ENCODE measurements at regions not wholly inside any gene's neighbourhood (a gene's known extent, or its start where the extent isn't known, plus 50 kb on each side); places are given as distances from the start of the nearest gene placed in this dataset.

DNA sequence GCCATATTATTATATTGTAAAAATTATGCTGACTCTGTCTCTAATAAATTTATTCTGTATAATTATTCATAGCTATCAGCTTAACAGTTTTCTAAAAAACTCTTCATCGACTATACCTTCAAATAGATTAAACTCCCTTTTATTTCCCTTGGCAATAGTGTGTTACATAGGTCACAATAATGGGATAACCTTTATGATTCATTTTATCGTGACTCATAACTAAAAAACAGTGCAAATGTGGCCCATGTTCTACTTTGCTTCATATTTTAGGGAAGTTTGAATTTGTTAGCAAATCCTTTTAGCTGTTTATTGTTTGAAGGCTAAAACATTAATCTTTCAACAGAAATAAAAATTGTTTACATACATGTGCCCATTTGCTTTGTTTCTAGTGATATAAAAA lies 783.2 kb upstream of the CDH2 start:
- in situ Hi-C loops (cut with HindIII; ENCODE audit: low pct_ligation_motif_present, low pct_unique_long_range_greater_than_20kb, low sequenced_read_pairs) = no loop called here
- no peak for DNase-seq

DNA sequence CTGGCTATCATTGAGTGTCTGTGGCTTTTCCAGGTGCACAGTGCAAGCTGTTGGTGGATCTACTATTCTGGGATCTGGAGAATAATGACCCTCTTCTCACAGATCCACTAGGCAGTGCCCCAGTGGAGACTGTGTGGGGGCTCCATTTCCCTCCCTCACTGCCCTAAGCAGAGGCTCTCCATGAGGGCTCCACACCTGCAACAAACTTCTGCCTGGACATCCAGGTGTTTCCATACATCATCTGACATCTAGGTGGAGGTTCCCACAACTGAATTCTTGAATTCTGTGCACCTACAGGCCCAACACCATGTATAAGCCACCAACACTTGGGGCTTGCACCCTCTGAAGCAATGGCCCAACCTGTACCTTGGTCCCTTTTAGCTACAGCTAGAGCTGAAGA lies 775.4 kb upstream of the CDH2 start:
- in situ Hi-C loops (cut with HindIII; ENCODE audit: low pct_ligation_motif_present, low pct_unique_long_range_greater_than_20kb, low sequenced_read_pairs) = no loop called here
- no peak for DNase-seq

DNA sequence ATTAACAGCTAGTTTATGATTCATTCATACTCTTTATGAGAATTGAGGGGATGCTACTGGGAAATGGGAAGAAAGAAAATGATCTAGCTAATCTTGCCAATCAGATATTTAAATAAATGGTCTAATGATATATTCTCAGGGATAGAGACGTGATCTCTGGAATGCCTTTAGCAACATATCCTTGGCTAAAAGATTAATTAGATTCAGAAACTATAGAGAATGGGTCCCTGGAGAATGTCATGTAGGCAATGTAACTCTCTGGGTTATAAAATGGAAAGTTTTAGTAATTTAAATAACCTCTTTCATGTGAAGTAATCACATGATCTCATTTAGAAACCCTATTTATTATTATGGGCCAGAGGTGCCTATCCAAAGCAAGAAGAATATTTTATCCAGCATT lies 771.0 kb upstream of the CDH2 start:
- DNase-seq = no peak
- in situ Hi-C loops (cut with HindIII; ENCODE audit: low pct_ligation_motif_present, low pct_unique_long_range_greater_than_20kb, low sequenced_read_pairs) = no loop called here

DNA sequence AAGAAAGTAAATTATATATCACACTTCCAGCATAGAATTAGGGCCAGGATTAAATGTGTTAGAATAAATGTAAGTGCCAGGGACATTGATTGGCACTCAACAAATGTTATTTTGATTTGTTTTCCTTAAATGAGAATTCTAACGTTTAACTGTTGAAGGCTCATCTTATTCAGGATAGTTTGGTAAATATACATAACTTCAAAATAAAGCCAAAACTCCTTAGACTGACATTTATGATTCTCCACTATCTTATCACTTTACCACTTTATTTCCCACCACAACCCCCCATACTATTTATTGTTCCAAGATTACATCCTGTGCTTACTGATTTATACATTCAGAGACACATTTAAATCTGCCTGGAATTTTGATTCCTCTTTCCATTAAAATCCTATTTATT lies 769.5 kb upstream of the CDH2 start:
- in situ Hi-C loops (cut with HindIII; ENCODE audit: low pct_ligation_motif_present, low pct_unique_long_range_greater_than_20kb, low sequenced_read_pairs) = no loop called here
- no peak for DNase-seq

DNA sequence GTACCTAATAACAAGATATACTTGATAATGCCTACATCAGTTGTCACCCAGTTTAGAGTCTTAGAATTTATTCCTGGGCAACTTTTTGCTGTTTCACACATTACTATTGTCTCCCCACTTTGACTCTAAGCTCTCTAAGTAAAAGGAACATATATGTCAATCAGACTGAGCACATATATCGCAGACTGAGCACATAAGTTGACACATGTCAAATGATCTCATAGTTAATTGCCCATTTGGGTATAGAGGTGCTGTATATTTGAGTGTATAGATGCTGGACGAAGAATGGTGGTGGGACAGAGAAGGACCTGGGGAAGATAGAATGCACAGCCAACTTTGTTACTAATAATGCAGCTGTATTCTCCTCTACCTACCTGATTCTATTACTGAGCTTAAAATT lies 746.0 kb upstream of the CDH2 start:
- in situ Hi-C loops (cut with HindIII; ENCODE audit: low pct_ligation_motif_present, low pct_unique_long_range_greater_than_20kb, low sequenced_read_pairs) = no loop called here

DNA sequence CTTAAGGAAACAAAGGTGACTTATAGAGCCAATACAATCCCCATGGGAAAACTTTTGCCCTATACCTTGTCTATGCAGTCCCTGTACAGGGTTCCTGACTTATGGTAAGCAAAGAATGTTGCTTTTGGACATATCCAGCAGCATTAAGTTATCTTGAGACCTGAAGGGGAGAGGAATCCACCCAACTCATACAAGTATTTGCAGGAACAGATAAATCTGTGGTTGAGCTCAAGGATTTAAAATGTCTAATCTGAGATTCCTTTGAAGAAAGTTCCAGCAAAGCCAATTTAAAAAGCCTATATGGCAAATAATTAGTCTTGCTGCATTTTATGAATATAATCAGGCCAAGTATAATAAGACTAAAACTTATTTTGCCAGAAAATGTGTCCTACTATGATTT lies 739.5 kb upstream of the CDH2 start:
- in situ Hi-C loops (cut with HindIII; ENCODE audit: low pct_ligation_motif_present, low pct_unique_long_range_greater_than_20kb, low sequenced_read_pairs) = no loop called here

More for the DNA sequence above, 746.0 kb upstream of the CDH2 start:
- DNase-seq = no peak

DNA sequence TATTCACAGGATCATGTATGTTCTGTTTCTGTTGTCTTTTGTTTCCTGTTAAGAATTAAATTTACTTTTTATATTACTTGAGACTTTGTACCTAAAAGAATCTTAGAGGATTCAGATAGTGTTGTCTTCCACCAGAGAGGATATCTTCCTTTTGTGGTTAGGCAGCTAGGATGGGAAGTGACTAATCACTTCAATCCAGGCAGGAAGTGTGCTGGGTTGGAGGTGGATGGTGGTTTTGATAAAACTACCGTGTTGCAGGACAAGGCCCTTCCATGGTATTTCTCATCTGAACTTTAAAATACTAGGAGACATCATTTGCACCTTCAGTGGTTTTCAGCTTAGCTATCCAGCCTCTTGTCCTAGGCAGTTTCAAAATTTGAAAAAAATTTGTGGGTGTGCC lies 728.6 kb upstream of the CDH2 start:
- DNase-seq = peak; percentile 5
- in situ Hi-C loops (cut with HindIII; ENCODE audit: low pct_ligation_motif_present, low pct_unique_long_range_greater_than_20kb, low sequenced_read_pairs) = no loop called here

More for the DNA sequence above, 739.5 kb upstream of the CDH2 start:
- DNase-seq = no peak

DNA sequence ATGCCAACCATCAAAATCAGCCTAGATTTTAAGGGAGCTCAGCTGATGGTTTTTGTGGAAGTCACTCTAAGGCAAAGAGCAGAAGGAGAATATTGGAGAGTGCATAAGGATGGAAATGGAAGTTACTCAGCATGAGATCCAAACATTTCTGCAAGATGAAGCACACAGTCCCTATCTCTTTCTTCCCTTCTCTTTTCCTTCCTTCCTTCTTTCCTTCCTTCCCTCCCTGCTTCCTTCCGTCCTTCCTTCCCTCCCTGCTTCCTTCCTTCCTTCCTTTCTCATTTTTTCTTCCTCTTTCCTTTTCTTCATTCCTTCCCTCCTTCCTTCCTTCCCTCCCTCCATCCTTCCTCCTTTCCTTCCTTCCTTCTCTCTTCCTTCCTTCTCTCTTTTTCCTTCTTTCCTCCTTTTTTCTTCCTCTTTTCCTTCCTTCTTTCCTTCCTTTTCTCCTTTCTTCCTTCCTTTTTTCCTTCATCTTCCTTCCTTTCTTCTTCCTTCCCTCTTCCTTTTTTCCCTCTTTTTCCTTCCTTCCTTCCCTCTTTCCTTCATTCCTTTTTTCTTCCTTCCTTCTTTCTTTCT lies 727.9 kb upstream of the CDH2 start:
- DNase-seq = no peak
- in situ Hi-C loops (cut with HindIII; ENCODE audit: low pct_ligation_motif_present, low pct_unique_long_range_greater_than_20kb, low sequenced_read_pairs) = no loop called here

DNA sequence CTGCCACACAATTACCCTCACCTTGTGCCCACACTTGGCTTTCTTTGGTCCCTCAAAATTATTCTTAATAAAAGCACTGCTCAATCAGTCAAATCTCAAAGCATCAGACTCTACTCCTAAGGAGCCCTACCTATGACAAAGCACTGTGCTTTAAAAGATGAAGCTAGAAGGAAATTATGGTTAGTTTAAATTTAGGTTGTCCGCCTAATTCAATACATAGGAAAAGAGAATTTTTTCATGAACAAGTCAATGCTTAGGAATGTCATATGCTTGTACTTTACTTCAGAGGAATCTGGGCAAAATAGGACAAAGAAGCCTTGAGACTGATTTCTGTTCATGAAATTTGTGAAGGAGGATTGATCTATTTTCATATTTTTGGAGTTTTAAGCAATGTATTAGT lies 726.4 kb upstream of the CDH2 start:
- no peak for DNase-seq
- in situ Hi-C loops (cut with HindIII; ENCODE audit: low pct_ligation_motif_present, low pct_unique_long_range_greater_than_20kb, low sequenced_read_pairs) = no loop called here

DNA sequence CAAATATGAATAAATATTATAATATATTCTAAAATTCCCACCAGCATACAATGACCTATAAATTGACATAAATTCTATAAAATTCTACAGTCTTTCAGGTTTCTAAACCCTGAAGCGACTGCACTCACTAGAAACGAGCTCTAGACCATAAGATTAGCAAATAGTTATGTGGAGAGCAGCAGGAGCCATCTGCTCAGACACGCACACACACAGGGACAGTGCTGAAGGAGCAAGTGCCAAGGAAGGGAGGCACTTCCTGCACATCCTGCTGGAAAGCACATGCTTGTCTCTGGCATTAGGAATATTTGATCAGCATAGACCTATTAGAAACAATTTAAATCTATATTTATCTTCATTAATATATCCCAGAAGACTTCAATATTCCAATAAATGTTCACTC lies 713.9 kb upstream of the CDH2 start:
- no peak for DNase-seq
- in situ Hi-C loops (cut with HindIII; ENCODE audit: low pct_ligation_motif_present, low pct_unique_long_range_greater_than_20kb, low sequenced_read_pairs) = no loop called here

DNA sequence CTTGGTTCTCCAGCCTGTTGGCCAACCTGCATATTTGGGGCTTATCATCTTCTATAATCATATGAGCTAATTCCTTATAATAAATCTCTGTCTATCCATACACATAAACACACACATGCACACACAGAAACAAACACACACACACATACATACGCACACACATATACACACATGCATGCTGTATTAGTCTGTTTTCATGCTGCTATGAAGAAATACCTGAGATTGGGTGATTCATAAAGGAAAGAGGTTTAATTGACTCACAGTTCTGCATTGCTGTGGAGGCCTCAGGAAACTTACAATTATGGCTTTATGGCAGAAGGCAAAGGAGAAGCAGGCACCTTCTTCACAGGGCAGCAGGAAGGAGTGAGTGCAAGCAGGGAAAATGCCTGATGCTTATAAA lies 707.4 kb upstream of the CDH2 start:
- in situ Hi-C loops (cut with HindIII; ENCODE audit: low pct_ligation_motif_present, low pct_unique_long_range_greater_than_20kb, low sequenced_read_pairs) = no loop called here
- no peak for DNase-seq

DNA sequence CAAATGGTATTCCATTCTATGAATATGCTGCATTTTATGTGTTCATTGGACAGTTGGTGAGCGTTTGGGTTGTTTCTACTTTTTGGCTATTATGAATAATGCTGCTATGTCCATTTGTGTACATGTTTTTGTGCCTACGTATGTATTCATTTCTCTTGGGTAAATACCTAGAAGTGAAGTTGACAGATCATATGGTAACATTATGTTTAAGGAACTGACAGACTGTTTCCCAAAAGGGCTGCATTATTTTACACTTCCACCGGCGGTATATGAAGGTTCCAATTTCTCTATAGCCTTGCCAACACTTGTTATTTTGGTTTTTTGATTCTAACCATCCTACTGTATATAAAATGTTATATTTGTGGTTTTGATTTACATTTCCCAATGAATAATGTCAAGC lies 703.9 kb upstream of the CDH2 start:
- in situ Hi-C loops (cut with HindIII; ENCODE audit: low pct_ligation_motif_present, low pct_unique_long_range_greater_than_20kb, low sequenced_read_pairs) = no loop called here
- no peak for DNase-seq

DNA sequence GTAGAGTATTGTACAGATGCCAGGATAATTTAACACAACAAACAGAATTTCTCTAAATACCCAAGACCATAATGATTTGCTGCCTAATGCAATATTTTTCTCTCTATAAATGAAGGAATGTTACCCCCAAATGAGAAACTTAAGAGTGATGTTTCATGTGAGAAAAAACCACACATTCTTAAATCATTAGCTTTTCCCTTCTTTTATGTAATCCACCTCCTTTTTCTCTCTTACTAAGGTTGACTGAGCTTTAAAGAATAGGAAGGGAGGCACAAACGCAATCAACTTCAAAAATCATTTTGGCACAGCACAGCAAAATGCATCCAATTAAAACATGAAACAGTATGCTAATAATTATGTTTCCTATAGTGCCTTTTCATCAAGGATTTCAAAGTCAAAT lies 698.1 kb upstream of the CDH2 start:
- in situ Hi-C loops (cut with HindIII; ENCODE audit: low pct_ligation_motif_present, low pct_unique_long_range_greater_than_20kb, low sequenced_read_pairs) = no loop called here
- DNase-seq = peak; percentile 5

DNA sequence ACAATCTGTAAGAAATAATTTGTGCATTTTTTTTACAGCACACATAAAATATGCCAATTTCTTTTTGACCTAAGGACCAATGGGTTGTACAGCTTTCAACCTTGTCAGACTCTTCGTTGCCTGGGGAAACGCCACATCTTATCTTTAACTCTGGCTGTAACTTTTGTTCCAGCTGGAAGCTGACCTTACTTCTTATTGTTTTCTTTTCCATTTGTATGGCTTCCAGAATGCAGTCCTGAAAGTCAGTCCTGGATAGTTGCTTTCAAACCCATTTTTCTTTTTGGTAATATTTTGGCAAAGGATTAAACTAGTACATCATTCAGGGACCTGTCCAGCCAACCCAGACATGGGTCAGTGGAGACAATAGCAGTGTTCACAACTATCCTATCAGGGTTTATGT lies 686.5 kb upstream of the CDH2 start:
- in situ Hi-C loops (cut with HindIII; ENCODE audit: low pct_ligation_motif_present, low pct_unique_long_range_greater_than_20kb, low sequenced_read_pairs) = no loop called here
- DNase-seq = no peak

DNA sequence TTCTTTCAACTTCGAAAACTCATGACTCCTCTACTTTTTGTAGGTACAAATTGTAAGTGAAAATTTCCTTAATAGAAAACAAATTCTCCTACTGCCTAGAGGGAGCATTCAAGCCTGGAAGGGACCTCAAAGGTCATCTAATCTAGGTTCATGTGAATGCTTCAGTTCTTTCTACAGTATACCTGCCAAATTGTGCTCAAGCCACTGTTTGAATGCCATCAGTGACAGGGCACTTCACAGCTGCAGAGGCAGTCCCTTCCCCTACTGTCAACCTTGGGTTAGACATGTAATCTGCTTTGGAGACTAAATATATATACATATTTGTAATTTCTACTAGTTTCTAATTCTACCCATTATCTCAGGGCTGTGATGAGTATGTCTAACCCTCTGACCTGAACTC lies 681.3 kb upstream of the CDH2 start:
- DNase-seq = no peak
- in situ Hi-C loops (cut with HindIII; ENCODE audit: low pct_ligation_motif_present, low pct_unique_long_range_greater_than_20kb, low sequenced_read_pairs) = no loop called here

DNA sequence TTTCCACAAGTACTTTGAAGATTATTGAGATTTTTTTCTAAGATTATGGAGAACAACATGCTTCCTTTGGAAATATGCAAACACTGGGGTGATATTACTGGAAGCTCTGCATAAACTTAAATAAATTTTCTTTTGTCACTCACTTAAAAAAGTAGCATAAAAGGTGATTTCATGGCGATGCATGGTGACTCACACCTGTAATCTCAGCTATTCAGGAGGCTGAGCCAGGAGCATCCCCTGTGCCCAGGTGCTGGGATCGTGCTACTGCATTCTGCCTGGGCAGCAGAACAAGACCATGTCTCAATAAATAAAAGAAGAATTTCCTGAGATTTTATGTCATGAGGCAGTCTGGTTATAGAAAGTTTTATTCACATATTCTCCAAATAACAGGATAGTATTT lies 679.1 kb upstream of the CDH2 start:
- DNase-seq = no peak
- in situ Hi-C loops (cut with HindIII; ENCODE audit: low pct_ligation_motif_present, low pct_unique_long_range_greater_than_20kb, low sequenced_read_pairs) = no loop called here

DNA sequence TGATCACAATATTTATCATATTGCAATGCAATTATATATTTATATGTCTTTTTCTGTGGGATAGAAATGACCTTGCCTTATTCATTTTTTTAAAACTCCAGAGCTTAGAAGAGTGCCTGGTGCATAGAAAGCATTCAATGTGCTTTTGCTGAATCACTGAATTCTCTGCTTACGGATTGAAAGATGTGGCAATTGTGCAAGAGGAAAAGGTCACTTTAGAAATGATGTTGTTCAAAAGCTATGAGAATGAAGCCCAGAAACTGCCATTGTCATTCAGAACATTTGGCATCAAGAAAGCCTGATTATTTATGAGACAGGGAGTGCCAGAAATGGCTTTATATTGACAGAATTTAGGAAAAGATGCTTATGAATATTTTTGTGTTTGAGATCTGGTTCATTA lies 678.6 kb upstream of the CDH2 start:
- DNase-seq = no peak
- in situ Hi-C loops (cut with HindIII; ENCODE audit: low pct_ligation_motif_present, low pct_unique_long_range_greater_than_20kb, low sequenced_read_pairs) = no loop called here

DNA sequence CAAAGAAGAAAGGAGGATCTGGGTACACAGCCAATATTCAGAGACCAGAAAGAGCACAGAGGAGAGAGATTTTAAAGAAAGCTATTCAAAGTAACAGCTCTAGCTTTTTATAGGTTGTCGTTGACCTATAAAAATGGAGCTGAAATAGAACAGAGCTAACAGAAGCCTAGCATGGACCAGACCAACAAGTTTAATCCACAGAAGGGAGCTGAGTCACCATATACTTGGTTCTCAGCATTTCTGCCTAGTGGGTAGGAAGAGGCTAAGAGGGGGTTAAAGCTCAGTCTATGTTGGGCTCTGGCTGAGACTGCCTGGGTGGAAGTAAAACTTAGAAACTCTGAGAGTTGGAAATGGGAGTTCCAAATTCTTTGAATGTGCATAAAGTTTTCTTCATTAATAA lies 678.0 kb upstream of the CDH2 start:
- in situ Hi-C loops (cut with HindIII; ENCODE audit: low pct_ligation_motif_present, low pct_unique_long_range_greater_than_20kb, low sequenced_read_pairs) = no loop called here
- no peak for DNase-seq

DNA sequence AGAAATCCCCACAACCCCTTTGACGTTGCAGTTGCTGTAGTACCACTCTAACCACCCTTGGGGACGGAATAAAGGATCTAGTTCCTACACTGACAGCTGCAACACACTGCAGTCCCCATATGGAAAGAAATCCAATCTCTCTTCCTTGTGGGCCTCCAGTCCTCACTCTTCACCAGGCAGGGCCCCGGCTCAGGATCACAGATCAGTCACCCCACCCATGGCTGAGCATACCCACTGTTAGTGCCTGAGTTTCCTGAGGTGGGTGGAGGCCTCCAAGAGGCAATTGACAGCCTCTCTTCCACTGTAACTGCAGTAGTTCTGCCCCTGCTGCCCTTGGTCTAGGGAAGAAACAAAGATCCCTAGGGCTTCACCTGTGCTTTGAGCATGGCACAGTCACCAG lies 670.0 kb upstream of the CDH2 start:
- DNase-seq = no peak
- in situ Hi-C loops (cut with HindIII; ENCODE audit: low pct_ligation_motif_present, low pct_unique_long_range_greater_than_20kb, low sequenced_read_pairs) = no loop called here

DNA sequence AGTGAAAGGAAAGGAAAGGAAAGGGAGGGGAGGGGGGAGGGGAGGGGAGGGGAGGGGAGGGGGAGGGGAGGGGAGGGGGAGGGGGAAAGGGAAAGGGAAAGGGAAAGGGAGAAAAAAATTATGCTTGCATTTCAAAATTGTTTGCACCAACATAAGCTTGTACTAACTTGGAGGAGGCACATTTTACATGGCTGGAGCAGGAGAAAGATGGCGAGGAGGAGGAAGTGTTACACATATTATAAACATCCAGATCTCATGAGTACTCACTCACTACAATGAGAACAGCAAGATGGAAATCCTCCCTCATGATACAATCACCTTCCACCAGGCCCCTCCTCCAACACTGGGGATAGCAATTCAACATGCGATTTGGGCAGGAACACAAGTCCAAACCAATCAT lies 660.2 kb upstream of the CDH2 start:
- in situ Hi-C loops (cut with HindIII; ENCODE audit: low pct_ligation_motif_present, low pct_unique_long_range_greater_than_20kb, low sequenced_read_pairs) = no loop called here
- no peak for DNase-seq

DNA sequence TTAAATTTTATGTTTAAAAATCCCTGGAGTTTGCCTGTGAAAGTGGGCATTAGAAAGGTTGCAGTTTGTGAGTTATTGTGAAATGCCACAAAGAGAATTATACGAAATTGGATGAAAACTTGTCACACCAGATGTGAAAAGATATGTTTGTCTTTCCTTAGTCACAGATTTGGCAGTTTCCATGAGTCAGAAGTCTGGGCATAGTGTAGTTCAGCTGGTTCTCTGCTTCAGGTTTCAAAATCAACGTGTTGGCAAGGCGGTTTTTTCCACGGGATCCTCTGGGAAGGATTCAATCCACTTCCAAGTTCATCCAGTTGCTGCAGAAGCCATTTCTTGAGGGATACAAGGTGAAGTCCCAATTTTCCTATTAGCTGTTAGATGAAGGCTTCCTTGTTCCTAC lies 658.0 kb upstream of the CDH2 start:
- no peak for DNase-seq
- in situ Hi-C loops (cut with HindIII; ENCODE audit: low pct_ligation_motif_present, low pct_unique_long_range_greater_than_20kb, low sequenced_read_pairs) = no loop called here

All from ACHN (cell line).